ENCODE measurements at regions not wholly inside any gene's neighbourhood (a gene's known extent, or its start where the extent isn't known, plus 50 kb on each side); places are given as distances from the start of the nearest gene placed in this dataset.

- no peak for DNase-seq
Measured at GRCh38 chr16:8372141-8372540, 218.2 kb downstream of the TMEM114 start.

GRCh38 chr16:8370374-8371270 lies 219.7 kb downstream of the TMEM114 start:
- DNase-seq, result no peak

GRCh38 chr16:8358937-8359336 lies 231.4 kb downstream of the TMEM114 start:
- no peak for DNase-seq

GRCh38 chr16:8355675-8356074 lies 234.6 kb downstream of the TMEM114 start:
- DNase-seq, result no peak

- peak; percentile 23 for DNase-seq
Measured at GRCh38 chr16:8346294-8346693, 244.0 kb downstream of the TMEM114 start.

- no peak for DNase-seq
Measured at GRCh38 chr16:8342276-8342675, 248.0 kb downstream of the TMEM114 start.

GRCh38 chr16:8330761-8331160 lies 259.6 kb downstream of the TMEM114 start:
- DNase-seq, result no peak

GRCh38 chr16:8326232-8326631 lies 264.1 kb downstream of the TMEM114 start:
- no peak for DNase-seq

GRCh38 chr16:8323153-8323552 lies 267.2 kb downstream of the TMEM114 start:
- no peak for DNase-seq

- no peak for DNase-seq
Measured at GRCh38 chr16:8320131-8320530, 270.2 kb downstream of the TMEM114 start.

- no peak for DNase-seq
Measured at GRCh38 chr16:8310816-8311215, 279.5 kb downstream of the TMEM114 start.

GRCh38 chr16:8310323-8310722 lies 280.0 kb downstream of the TMEM114 start:
- DNase-seq, result peak; percentile 40

- no peak for DNase-seq
Measured at GRCh38 chr16:8305201-8305600, 285.1 kb downstream of the TMEM114 start.

- DNase-seq, result no peak
Measured at GRCh38 chr16:8299635-8300034, 290.7 kb downstream of the TMEM114 start.

GRCh38 chr16:8295513-8296237 lies 294.6 kb downstream of the TMEM114 start:
- no peak for DNase-seq

- DNase-seq, result no peak
Measured at GRCh38 chr16:8293413-8293812, 296.9 kb downstream of the TMEM114 start.

- DNase-seq, result no peak
Measured at GRCh38 chr16:8292271-8292670, 298.0 kb downstream of the TMEM114 start.

GRCh38 chr16:8286348-8286747 lies 304.0 kb downstream of the TMEM114 start:
- DNase-seq, result no peak

GRCh38 chr16:8283195-8283594 lies 307.1 kb downstream of the TMEM114 start:
- DNase-seq, result peak; percentile 38

- DNase-seq, result no peak
Measured at GRCh38 chr16:8278031-8278580, 312.2 kb downstream of the TMEM114 start.

- no peak for DNase-seq
Measured at GRCh38 chr16:8271344-8271743, 319.0 kb downstream of the TMEM114 start.

- no peak for DNase-seq
Measured at GRCh38 chr16:8262299-8262698, 328.0 kb downstream of the TMEM114 start.

- DNase-seq, result no peak
Measured at GRCh38 chr16:8260140-8260539, 330.2 kb downstream of the TMEM114 start.

- DNase-seq, result no peak
Measured at GRCh38 chr16:8258523-8258922, 331.8 kb downstream of the TMEM114 start.

All from femur (tissue), 1 donor.